ENCODE measurements at regions not wholly inside any gene's neighbourhood (a gene's known extent, or its start where the extent isn't known, plus 50 kb on each side); places are given as distances from the start of the nearest gene placed in this dataset.

- TF ChIP-seq CTCF (IDR thresholded peaks at IDR 0.05 in 8 of 11, conservative IDR thresholded peaks at IDR 0.05 in 3 of 11) (no peak), POLR2AphosphoS5 (IDR thresholded peaks at IDR 0.05) (no peak)
Measured at GRCh38 chr3:135454890-135455289, 510.6 kb upstream of the PPP2R3A start.

Data from spleen (tissue), 7 donors.